IMR-90 (cell line): ENCODE measurements at regions not wholly inside any gene's neighbourhood (a gene's known extent, or its start where the extent isn't known, plus 50 kb on each side); places are given as distances from the start of the nearest gene placed in this dataset.

Experiments
- ATAC-seq: fragments of 200-7000 bp; cut with Tn5 transposase; 2 replicates; pipeline ENCODE4 v1.9.1; 2020; ENCODE audit warnings: low read depth, mild to moderate bottlenecking, moderate library complexity
- BruUV-seq: library from RNA; stranded (reverse); fragments of 400-500 nt; replicated peaks from 2 replicates; lab custom pipeline; 2021; lab: Mats Ljungman, UMichigan
- CTCF ChIA-PET: fragments of 300-600 bp; formaldehyde crosslinking; extraction: SDS; loops from one replicate; lab custom pipeline; 2021; ENCODE audit warnings: antibody characterized with exemption; lab: Yijun Ruan, JAX
- POLR2A ChIA-PET: fragments of 300-600 bp; sonication (Branson Sonifier 250); formaldehyde crosslinking; loops from one replicate; lab custom pipeline; 2022; ENCODE audit warnings: antibody characterized with exemption; ENCODE audit not compliant: unreplicated experiment; lab: Charles Lee
- DNase-seq: peaks from one replicate; pipeline ENCODE4 v3.0.0; 2013
- H2AFZ ChIP-seq: replicated peaks from 2 replicates; pipeline ENCODE3; 2013; ENCODE audit warnings: low read length, mild to moderate bottlenecking; ENCODE audit not compliant: poor library complexity
- H2AK5ac ChIP-seq: 2 replicates; pipeline ENCODE4 v1.6.1; 2013; ENCODE audit warnings: low read depth, low read length, inconsistent platforms
- H2AK9ac ChIP-seq: replicated peaks from 2 replicates; pipeline ENCODE3; 2013; ENCODE audit warnings: mild to moderate bottlenecking, low read depth, low read length, moderate library complexity; ENCODE audit not compliant: poor library complexity
- H2BK120ac ChIP-seq: 2 replicates; pipeline ENCODE4 v1.6.1; 2013; ENCODE audit warnings: low read depth, low read length, inconsistent platforms
- H2BK15ac ChIP-seq: 3 replicates; pipeline ENCODE4 v1.6.1; 2013; ENCODE audit warnings: low read depth, low read length, inconsistent platforms
- H2BK20ac ChIP-seq: 2 replicates; pipeline ENCODE4 v1.6.1; 2013; ENCODE audit warnings: low read depth, mild to moderate bottlenecking, inconsistent platforms, low read length, moderate library complexity
- H2BK5ac ChIP-seq: 2 replicates; pipeline ENCODE4 v1.6.1; 2013; ENCODE audit warnings: mild to moderate bottlenecking, low read depth, low read length, inconsistent platforms; ENCODE audit not compliant: poor library complexity, severe bottlenecking
- H3K14ac ChIP-seq: replicated peaks from 2 replicates; pipeline ENCODE4 v1.6.1; 2013; ENCODE audit warnings: low read depth, low read length, inconsistent platforms
- H3K18ac ChIP-seq: 2 replicates; pipeline ENCODE4 v1.6.1; 2013; ENCODE audit warnings: low read depth, low read length, control low read depth
- H3K23ac ChIP-seq: 2 replicates; pipeline ENCODE4 v1.6.1; 2013; ENCODE audit warnings: low read depth, low read length, inconsistent platforms
- H3K27ac ChIP-seq: 2 replicates; pipeline ENCODE4 v1.5.1; 2013; ENCODE audit warnings: mild to moderate bottlenecking, control low read depth, low read length; ENCODE audit not compliant: insufficient read depth
- H3K27me3 ChIP-seq: 2 replicates; pipeline ENCODE4 v1.6.1; 2013; ENCODE audit warnings: low read length; ENCODE audit not compliant: control insufficient read depth, insufficient read depth
- H3K36me3 ChIP-seq: 2 replicates; pipeline ENCODE4 v1.6.1; 2013; ENCODE audit warnings: low read length, mixed read lengths; ENCODE audit not compliant: control insufficient read depth, insufficient read depth
- H3K4ac ChIP-seq: 2 replicates; pipeline ENCODE4 v1.6.1; 2013; ENCODE audit warnings: low read depth, low read length, inconsistent platforms
- H3K4me1 ChIP-seq: 2 replicates; pipeline ENCODE4 v1.6.1; 2013; ENCODE audit warnings: low read length, mixed read lengths; ENCODE audit not compliant: control insufficient read depth, insufficient read depth
- H3K4me2 ChIP-seq: 2 replicates; pipeline ENCODE4 v1.6.1; 2013; ENCODE audit warnings: low read depth, mild to moderate bottlenecking, control low read depth, low read length, moderate library complexity
- H3K4me3 ChIP-seq: 2 replicates; pipeline ENCODE4 v1.5.1; 2013; ENCODE audit warnings: low read depth, mild to moderate bottlenecking, control low read depth, low read length, moderate library complexity; ENCODE audit not compliant: insufficient read depth
- H3K56ac ChIP-seq: 2 replicates; pipeline ENCODE4 v1.6.1; 2013; ENCODE audit warnings: low read length, inconsistent platforms; ENCODE audit not compliant: insufficient read depth; ENCODE audit errors: extremely low read depth
- H3K79me1 ChIP-seq, 2 experiments: 2 replicates each; pipeline ENCODE4 v1.6.1; 2013; ENCODE audit warnings: low read length in 2 of 2, inconsistent platforms in 1 of 2, low read depth in 1 of 2
- H3K9ac ChIP-seq: 2 replicates; pipeline ENCODE4 v1.6.1; 2013; ENCODE audit warnings: low read depth, low read length, control low read depth
- H3K9me1 ChIP-seq: 2 replicates; pipeline ENCODE4 v1.6.1; 2013; ENCODE audit warnings: low read length, inconsistent platforms; ENCODE audit not compliant: insufficient read depth
- H3K9me3 ChIP-seq: 2 replicates; pipeline ENCODE4 v1.6.1; 2013; ENCODE audit warnings: low read length; ENCODE audit not compliant: control insufficient read depth, insufficient read depth
- H4K20me1 ChIP-seq: 2 replicates; pipeline ENCODE4 v1.6.1; 2013; ENCODE audit warnings: low read length, inconsistent platforms; ENCODE audit not compliant: insufficient read depth
- H4K5ac ChIP-seq: 2 replicates; pipeline ENCODE4 v1.6.1; 2013; ENCODE audit warnings: mild to moderate bottlenecking, low read depth, low read length, control low read depth
- H4K8ac ChIP-seq, 2 experiments: 2 replicates each; pipeline ENCODE4 v1.6.1; 2013; ENCODE audit warnings: low read depth in 2 of 2, low read length in 2 of 2, control low read depth in 1 of 2, inconsistent platforms in 1 of 2
- H4K91ac ChIP-seq: 2 replicates; pipeline ENCODE4 v1.6.1; 2013; ENCODE audit warnings: low read depth, low read length, inconsistent platforms; ENCODE audit not compliant: insufficient read depth
- CEBPB ChIP-seq: IDR thresholded peaks from 2 replicates; pipeline ENCODE4 v1.6.1; 2012; ENCODE audit warnings: low read depth, low read length, improper control_type of control experiment
- CHD1 ChIP-seq: IDR thresholded peaks from 2 replicates; pipeline ENCODE4 v1.6.1; 2012; ENCODE audit warnings: low read depth, low read length, improper control_type of control experiment
- CTCF ChIP-seq: conservative IDR thresholded peaks from 2 replicates; pipeline ENCODE4 v1.5.1; 2012; ENCODE audit warnings: mild to moderate bottlenecking, low read depth, low read length, improper control_type of control experiment
- MAFK ChIP-seq: IDR thresholded peaks from 2 replicates; pipeline ENCODE4 v1.6.1; 2012; ENCODE audit warnings: low read depth, low read length, improper control_type of control experiment
- MXI1 ChIP-seq: IDR thresholded peaks from 2 replicates; pipeline ENCODE4 v1.6.1; 2012; ENCODE audit warnings: low read depth, mild to moderate bottlenecking, low read length, moderate library complexity, borderline replicate concordance
- SMC3 ChIP-seq: fragments of 150-350 bp; IDR thresholded peaks from 2 replicates; pipeline ENCODE4 v1.6.1; 2016; ENCODE audit warnings: low read depth, mild to moderate bottlenecking, antibody characterized with exemption, low read length, moderate library complexity
- WGBS, 2 experiments: methylation state at CpG; one replicate each; pipeline versions ENCODE4 v1.1.5 to v1.1.7; 2013; ENCODE audit warnings: missing lambda C conversion rate in 2 of 2; ENCODE audit not compliant: insufficient read length in 1 of 2; ENCODE audit errors: extremely low coverage in 2 of 2; 5-methylcytosine and 5-hydroxymethylcytosine counted together
- dilution Hi-C: fragments of 300-500 bp; cut with HindIII; formaldehyde crosslinking; loops from one replicate; pipeline ENCODE4 v1.14.3; 2018; ENCODE audit warnings: low sequenced_read_pairs; ENCODE audit not compliant: unreplicated experiment
- in situ Hi-C: fragments of 300-500 bp; cut with MboI; formaldehyde crosslinking; loops from 3 replicates; pipeline ENCODE4 v1.14.3; 2019; ENCODE audit warnings: low sequenced_read_pairs, inconsistent platforms, mixed read lengths
- intact Hi-C: fragments of 100-400 bp; cut with micrococcal nuclease; formaldehyde crosslinking; loops from 2 replicates; pipeline ENCODE4 v1.10.0; 2022

GRCh38 chr17:30580916-30581315 lies 103.7 kb downstream of the GOSR1 start:
- no peak for ATAC-seq
- POLR2A ChIA-PET, result no interaction called here
- Histone ChIP-seq H3K4ac (no peak overlapping the region), H2AK5ac (no peak overlapping the region), H3K18ac (no peak overlapping the region), H4K91ac (no peak overlapping the region), H4K5ac (no peak overlapping the region), H2BK5ac (no peak overlapping the region), H3K9me1 (no peaks in the 10 kb centered on the region), H2BK20ac (no peak overlapping the region), H3K9me3 (no peaks in the 10 kb centered on the region), H2BK15ac (no peak overlapping the region), H3K79me1 (no peaks in the 10 kb centered on the region), H2AFZ (no peak overlapping the region), H3K23ac (no peak overlapping the region), H2AK9ac (no peak overlapping the region), H3K9ac (no peak overlapping the region), H4K8ac (no peak overlapping the region), H3K4me1 (no peaks in the 10 kb centered on the region), H2BK120ac (no peak overlapping the region), H3K4me2 (no peak overlapping the region), H3K4me3 (no peak overlapping the region), H3K27ac (no peak overlapping the region), H3K36me3 (no peaks in the 10 kb centered on the region), H4K20me1 (no peaks in the 10 kb centered on the region), H3K14ac (no peak overlapping the region), H3K56ac (no peak overlapping the region), H3K27me3 (peaks cover 8% of the 10 kb centered on the region)
- dilution Hi-C loops, result no loop called here
- no peak for DNase-seq
- CTCF ChIA-PET, result no interaction called here
- no CpG with 5 or more reads among the region's 2 CpGs for WGBS, 2 experiments
- in situ Hi-C loops, result no loop called here
- no TSS peak for BruUV-seq
- intact Hi-C loops, result no loop called here
- TF ChIP-seq CTCF (no peak), MXI1 (no peak), SMC3 (no peak), CEBPB (no peak), MAFK (no peak), CHD1 (no peak)
